ENCODE measurements at regions not wholly inside any gene's neighbourhood (a gene's known extent, or its start where the extent isn't known, plus 50 kb on each side); places are given as distances from the start of the nearest gene placed in this dataset.

GRCh38 chr18:5626130-5626880 is 82.5 kb upstream of the EPB41L3 start:
- no peak for TF ChIP-seq EZH2 (IDR thresholded peaks at IDR 0.05)
- TF ChIP-seq POLR2AphosphoS5 (IDR thresholded peaks at IDR 0.05; ENCODE audit: borderline replicate concordance, low read depth, low read length): no peak
- TF ChIP-seq FOXP2 (optimal IDR thresholded peaks at IDR 0.05; ENCODE audit: control extremely low read depth, extremely low read length, insufficient read depth): no peak
